H1 (cell line): ENCODE measurements at regions not wholly inside any gene's neighbourhood (a gene's known extent, or its start where the extent isn't known, plus 50 kb on each side); places are given as distances from the start of the nearest gene placed in this dataset.

Experiments
- CTCF ChIA-PET: fragments of 300-600 bp; sonication (Branson Sonifier 250); formaldehyde crosslinking; loops from one replicate; lab custom pipeline; 2021; ENCODE audit not compliant: partially characterized antibody; lab: Charles Lee
- POLR2A ChIA-PET: fragments of 300-600 bp; sonication (Branson Sonifier 250); formaldehyde crosslinking; loops from one replicate; lab custom pipeline; 2021; ENCODE audit warnings: inconsistent platforms; ENCODE audit not compliant: partially characterized antibody; lab: Charles Lee
- DNase-seq, 2 experiments: peaks; one replicate each; pipeline versions ENCODE4 v3.0.0 to v3.0.0-alpha.2; 2010 to 2022; ENCODE audit warnings: low spot score in 2 of 2, low read depth in 1 of 2, mixed read lengths in 1 of 2
- FAIRE-seq: peaks from 2 replicates; lab custom pipeline; 2011; peaks lifted over from hg19 to GRCh38; lab: Jason Lieb, UNC
- H2AFZ ChIP-seq: 2 replicates; pipeline ENCODE4 v1.8.1; 2012; ENCODE audit warnings: low read length, inconsistent platforms
- H2AK5ac ChIP-seq: 2 replicates; pipeline ENCODE4 v1.6.1; 2013; ENCODE audit warnings: low read depth, low read length
- H2BK120ac ChIP-seq: replicated peaks from 2 replicates; pipeline ENCODE3; 2013; ENCODE audit warnings: low read depth, low read length, inconsistent platforms
- H2BK12ac ChIP-seq: 2 replicates; pipeline ENCODE4 v1.6.1; 2013; ENCODE audit warnings: low read depth, low read length
- H2BK15ac ChIP-seq: 2 replicates; pipeline ENCODE4 v1.6.1; 2013; ENCODE audit warnings: low read length
- H2BK20ac ChIP-seq: 2 replicates; pipeline ENCODE4 v1.6.1; 2013; ENCODE audit warnings: low read length
- H2BK5ac ChIP-seq: 2 replicates; pipeline ENCODE4 v1.6.1; 2013; ENCODE audit warnings: low read depth, low read length
- H3K14ac ChIP-seq: 2 replicates; pipeline ENCODE4 v1.6.1; 2013; ENCODE audit warnings: inconsistent platforms; ENCODE audit not compliant: insufficient read length
- H3K18ac ChIP-seq: 2 replicates; pipeline ENCODE4 v1.6.1; 2013; ENCODE audit warnings: low read length; ENCODE audit errors: extremely low read depth
- H3K23ac ChIP-seq: 2 replicates; pipeline ENCODE4 v1.6.1; 2013; ENCODE audit warnings: inconsistent platforms; ENCODE audit not compliant: insufficient read length
- H3K23me2 ChIP-seq: 2 replicates; pipeline ENCODE4 v1.6.1; 2013; ENCODE audit warnings: low read depth, low read length
- H3K27ac ChIP-seq: 2 replicates; pipeline ENCODE4 v1.6.1; 2011; ENCODE audit warnings: low read depth, low read length, inconsistent platforms
- H3K27me3 ChIP-seq, 4 experiments: replicated peaks in 1 of 4; 1 replicate in 1 of 4; 2 replicates in 3 of 4; pipeline versions ENCODE4 v1.6.1 to v1.8.1; 2011 to 2013; ENCODE audit warnings: low read length in 3 of 4, mild to moderate bottlenecking in 3 of 4, inconsistent platforms in 2 of 4, mixed read lengths in 2 of 4, moderate library complexity in 1 of 4; ENCODE audit not compliant: control insufficient read depth in 3 of 4, insufficient read depth in 3 of 4; ENCODE audit errors: extremely low read depth in 1 of 4
- H3K36me3 ChIP-seq, 4 experiments: 2 replicates each; pipeline versions ENCODE4 v1.6.1 to v1.8.1; 2011 to 2013; ENCODE audit warnings: mild to moderate bottlenecking in 4 of 4, low read length in 3 of 4, moderate library complexity in 2 of 4, control low read depth in 1 of 4, inconsistent platforms in 1 of 4; ENCODE audit not compliant: insufficient read depth in 4 of 4, control insufficient read depth in 2 of 4
- H3K4ac ChIP-seq: replicated peaks from 2 replicates; pipeline ENCODE3; 2013; ENCODE audit warnings: low read length, low read depth, mixed read lengths, inconsistent platforms; ENCODE audit not compliant: insufficient read length
- H3K4me1 ChIP-seq, 4 experiments: replicated peaks in 1 of 4; 1 replicate in 1 of 4; 2 replicates in 3 of 4; pipeline versions ENCODE4 v1.6.1 to v1.8.1; 2011 to 2013; ENCODE audit warnings: low read length in 3 of 4, inconsistent platforms in 2 of 4, mixed read lengths in 1 of 4; ENCODE audit not compliant: insufficient read depth in 4 of 4, control insufficient read depth in 3 of 4
- H3K4me2 ChIP-seq, 2 experiments: 2 replicates each; pipeline versions ENCODE4 v1.6.1 to v1.8.1; 2011 to 2013; ENCODE audit warnings: low read depth in 2 of 2, low read length in 2 of 2, control low read depth in 1 of 2, inconsistent platforms in 1 of 2, mild to moderate bottlenecking in 1 of 2; ENCODE audit not compliant: insufficient read depth in 1 of 2
- H3K4me3 ChIP-seq, 4 experiments: fragments of 200-600, 300-600 bp in 1 of 4; sonication (generic), shearing (Covaris generic), sonication (Bioruptor Twin) in 1 of 4; 2 replicates each; pipeline versions ENCODE4 v1.5.1 to v1.8.1; 2011 to 2016; ENCODE audit warnings: low read length in 4 of 4, low read depth in 3 of 4, control low read depth in 2 of 4, inconsistent platforms in 2 of 4, mild to moderate bottlenecking in 2 of 4, mixed read lengths in 1 of 4, moderate library complexity in 1 of 4; ENCODE audit not compliant: insufficient read depth in 2 of 4; ENCODE audit errors: extremely low read depth in 1 of 4
- H3K56ac ChIP-seq: replicated peaks from 2 replicates; pipeline ENCODE3; 2013; ENCODE audit warnings: low read depth, mild to moderate bottlenecking, mixed read lengths, low read length, inconsistent platforms; ENCODE audit not compliant: insufficient read length
- H3K79me1 ChIP-seq: 2 replicates; pipeline ENCODE4 v1.6.1; 2013; ENCODE audit warnings: low read depth, low read length, control low read depth
- H3K79me2 ChIP-seq, 2 experiments: 2 replicates each; pipeline versions ENCODE4 v1.6.1 to v1.8.1; 2012 to 2013; ENCODE audit warnings: low read length in 2 of 2, mild to moderate bottlenecking in 2 of 2, inconsistent platforms in 1 of 2; ENCODE audit not compliant: insufficient read depth in 2 of 2, control insufficient read depth in 1 of 2
- H3K9ac ChIP-seq, 4 experiments: replicated peaks in 1 of 4; 1 replicate in 1 of 4; 2 replicates in 3 of 4; pipeline versions ENCODE4 v1.6.1 to v1.8.1; 2011 to 2013; ENCODE audit warnings: low read depth in 3 of 4, low read length in 3 of 4, control low read depth in 2 of 4, mild to moderate bottlenecking in 2 of 4, moderate library complexity in 2 of 4, inconsistent platforms in 1 of 4; ENCODE audit errors: extremely low read depth in 1 of 4
- H3K9me3 ChIP-seq, 2 experiments: 2 replicates each; pipeline versions ENCODE4 v1.6.1 to v1.8.1; 2012 to 2013; ENCODE audit warnings: mild to moderate bottlenecking in 2 of 2, moderate library complexity in 2 of 2, control low read depth in 1 of 2, inconsistent platforms in 1 of 2, low read depth in 1 of 2, low read length in 1 of 2, mixed read lengths in 1 of 2; ENCODE audit not compliant: insufficient read depth in 2 of 2
- H4K20me1 ChIP-seq, 2 experiments: replicated peaks in 1 of 2; 2 replicates each; pipeline versions ENCODE3 to v1.8.1; 2011 to 2013; ENCODE audit warnings: inconsistent platforms in 2 of 2, low read length in 2 of 2, mild to moderate bottlenecking in 1 of 2; ENCODE audit not compliant: insufficient read depth in 2 of 2, control insufficient read depth in 1 of 2
- H4K5ac ChIP-seq: 2 replicates; pipeline ENCODE4 v1.6.1; 2013; ENCODE audit warnings: low read length, low read depth, mixed read lengths, inconsistent platforms; ENCODE audit not compliant: insufficient read length
- H4K8ac ChIP-seq: 2 replicates; pipeline ENCODE4 v1.8.0; 2013; ENCODE audit warnings: mild to moderate bottlenecking, moderate library complexity, low read length, inconsistent platforms; ENCODE audit not compliant: insufficient read depth; ENCODE audit errors: extremely low read depth
- H4K91ac ChIP-seq: replicated peaks from 2 replicates; pipeline ENCODE3; 2013; ENCODE audit warnings: low read length, mixed read lengths, inconsistent platforms; ENCODE audit not compliant: insufficient read length
- ASH2L ChIP-seq: fragments of 200-600, 300-600 bp; sonication (generic); IDR thresholded peaks from one replicate; pipeline ENCODE4 v1.7.1; 2017; ENCODE audit warnings: low read length
- BRCA1 ChIP-seq: IDR thresholded peaks from 2 replicates; pipeline ENCODE4 v1.6.1; 2012; ENCODE audit warnings: low read depth, low read length, improper control_type of control experiment
- CHD1 ChIP-seq: IDR thresholded peaks from 2 replicates; pipeline ENCODE4 v1.6.1; 2012; ENCODE audit warnings: low read depth, low read length, improper control_type of control experiment
- CHD2 ChIP-seq: IDR thresholded peaks from 2 replicates; pipeline ENCODE4 v1.6.1; 2012; ENCODE audit warnings: low read length, improper control_type of control experiment
- EZH2 ChIP-seq: fragments of 200-600 bp; sonication (generic); IDR thresholded peaks from 2 replicates; pipeline ENCODE4 v1.7.1; 2012; ENCODE audit warnings: low read depth, mild to moderate bottlenecking, moderate library complexity, low read length, inconsistent platforms; ENCODE audit not compliant: severe bottlenecking
- JUN ChIP-seq: IDR thresholded peaks from 2 replicates; pipeline ENCODE4 v1.6.1; 2011; ENCODE audit warnings: low read depth, mild to moderate bottlenecking, improper control_type of control experiment, low read length
- RNF2 ChIP-seq: fragments of 200-900, 300-1000 bp; sonication (generic); IDR thresholded peaks from 2 replicates; pipeline ENCODE4 v1.7.1; 2016; ENCODE audit warnings: borderline replicate concordance, low read depth, mild to moderate bottlenecking, antibody characterized with exemption, low read length; ENCODE audit not compliant: poor library complexity, severe bottlenecking; ENCODE audit errors: missing control alignments
- WGBS, 2 experiments: shearing (Covaris generic) in 1 of 2; methylation state at CpG; one replicate each; pipeline versions ENCODE4 v1.1.6 to v1.1.7; 2013 to 2015; ENCODE audit warnings: low lambda C conversion rate in 2 of 2, mixed read lengths in 2 of 2, inconsistent platforms in 1 of 2, low coverage in 1 of 2, missing lambda C conversion rate in 1 of 2; ENCODE audit not compliant: insufficient replicate concordance in 2 of 2, insufficient coverage in 1 of 2, insufficient read length in 1 of 2; ENCODE audit errors: extremely low coverage in 1 of 2, missing lambda C conversion rate in 1 of 2; 5-methylcytosine and 5-hydroxymethylcytosine counted together
- TF ChIP-seq, protein P1 (sequence below): IDR thresholded peaks from 2 replicates; pipeline ENCODE4 v1.6.1; 2011; ENCODE audit warnings: low read length, improper control_type of control experiment
- TF ChIP-seq, protein P2 (sequence below), 3 experiments: IDR thresholded peaks; 1 replicate in 2 of 3; 2 replicates in 1 of 3; pipeline versions ENCODE4 v1.5.1 to v1.6.1; 2011; ENCODE audit warnings: low read length in 3 of 3, mild to moderate bottlenecking in 3 of 3, inconsistent platforms in 2 of 3, low read depth in 1 of 3, moderate library complexity in 1 of 3; ENCODE audit not compliant: insufficient read depth in 1 of 3; ENCODE audit errors: control extremely low read depth in 1 of 3

DNA sequence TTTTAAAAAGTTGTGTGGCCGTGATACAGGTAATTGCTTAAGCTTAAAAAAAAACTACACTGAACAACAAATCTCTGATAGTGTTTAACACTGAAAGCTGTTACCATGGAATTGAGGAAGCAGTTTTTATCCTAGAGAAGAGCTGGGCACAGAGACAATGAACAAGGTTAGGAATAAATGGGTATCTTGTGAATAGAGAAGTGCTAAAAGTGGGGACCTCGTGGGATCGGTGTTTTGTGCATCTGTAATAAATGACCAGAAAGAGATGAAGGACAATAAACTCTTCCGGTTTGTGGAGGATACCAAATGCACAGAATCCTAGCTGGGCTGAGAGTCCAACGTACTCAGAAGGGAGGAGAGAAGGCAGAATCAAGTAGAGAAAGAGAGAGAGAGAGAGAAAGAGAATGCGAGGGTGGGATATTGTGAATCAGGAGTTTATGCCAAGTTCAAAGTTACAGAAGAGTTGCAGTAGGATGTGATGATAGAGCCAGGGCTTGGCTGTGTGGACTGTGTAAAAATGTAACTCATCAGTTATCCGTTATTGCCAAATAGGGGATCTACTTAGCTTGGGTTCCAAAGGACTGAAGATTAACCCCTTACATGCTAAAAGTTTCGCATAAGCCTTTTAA is 148.9 kb downstream of the IL20RB start:
- Histone ChIP-seq H4K5ac (no peak overlapping the region), H3K4me3 (no peak overlapping the region), H3K79me2 (no peaks in the 10 kb centered on the region), H3K14ac (no peak overlapping the region), H3K9me3 (no peaks in the 10 kb centered on the region), H2BK20ac (0 out of 2 replicates have a peak overlapping the region, but pooled peaks have one; percentile 63), H3K79me1 (no peaks in the 10 kb centered on the region), H2BK5ac (peak overlapping the region; percentile 57; the same call in 1 of the 2 replicates), H3K27me3 (no peaks in the 10 kb centered on the region), H2AFZ (peak overlapping the region; percentile 47; the same call in 1 of the 2 replicates), H3K36me3 (no peaks in the 10 kb centered on the region), H3K23ac (no peak overlapping the region), H4K8ac (no peak overlapping the region), H2BK12ac (no peak overlapping the region), H2AK5ac (no peak overlapping the region), H4K20me1 (no peaks in the 10 kb centered on the region), H3K9ac (no peak overlapping the region), H3K4ac (no peak overlapping the region), H2BK15ac (no peak overlapping the region), H3K56ac (no peak overlapping the region), H3K23me2 (no peaks in the 10 kb centered on the region; the same call in 1 of the 2 replicates), H4K91ac (no peak overlapping the region), H3K4me2 (peak overlapping the region; percentile 12 to 58; a peak in 3 of 4 replicates), H3K27ac (no peak overlapping the region), H2BK120ac (peak overlapping the region; percentile 50), H3K4me1 (peaks cover 3 to 15% (median 9%) of the 10 kb centered on the region in 4 experiments), H3K18ac (no peak overlapping the region; the same call in 1 of the 2 replicates)
- no peak for DNase-seq
- CTCF ChIA-PET: interaction anchor here (0.5 to 2.6 kb wide), 27 partner anchors 9 to 946 kb away, joined by 3 to 14 read pairs (median 4); no protein-coding TSS in a partner anchor
- FAIRE-seq: no peak
- 66 to 100% methylated on average over 1 to 8 of the region's 8 CpGs for WGBS, 2 experiments
- POLR2A ChIA-PET: no interaction called here
- TF ChIP-seq BRCA1 (no peak), EZH2 (no peak), ASH2L (no peak), CHD1 (no peak), JUN (no peak), RNF2 (no peak), CHD2 (no peak)
- TF ChIP-seq, protein P1, sequence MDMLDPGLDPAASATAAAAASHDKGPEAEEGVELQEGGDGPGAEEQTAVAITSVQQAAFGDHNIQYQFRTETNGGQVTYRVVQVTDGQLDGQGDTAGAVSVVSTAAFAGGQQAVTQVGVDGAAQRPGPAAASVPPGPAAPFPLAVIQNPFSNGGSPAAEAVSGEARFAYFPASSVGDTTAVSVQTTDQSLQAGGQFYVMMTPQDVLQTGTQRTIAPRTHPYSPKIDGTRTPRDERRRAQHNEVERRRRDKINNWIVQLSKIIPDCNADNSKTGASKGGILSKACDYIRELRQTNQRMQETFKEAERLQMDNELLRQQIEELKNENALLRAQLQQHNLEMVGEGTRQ: no peak
- TF ChIP-seq, protein P2, sequence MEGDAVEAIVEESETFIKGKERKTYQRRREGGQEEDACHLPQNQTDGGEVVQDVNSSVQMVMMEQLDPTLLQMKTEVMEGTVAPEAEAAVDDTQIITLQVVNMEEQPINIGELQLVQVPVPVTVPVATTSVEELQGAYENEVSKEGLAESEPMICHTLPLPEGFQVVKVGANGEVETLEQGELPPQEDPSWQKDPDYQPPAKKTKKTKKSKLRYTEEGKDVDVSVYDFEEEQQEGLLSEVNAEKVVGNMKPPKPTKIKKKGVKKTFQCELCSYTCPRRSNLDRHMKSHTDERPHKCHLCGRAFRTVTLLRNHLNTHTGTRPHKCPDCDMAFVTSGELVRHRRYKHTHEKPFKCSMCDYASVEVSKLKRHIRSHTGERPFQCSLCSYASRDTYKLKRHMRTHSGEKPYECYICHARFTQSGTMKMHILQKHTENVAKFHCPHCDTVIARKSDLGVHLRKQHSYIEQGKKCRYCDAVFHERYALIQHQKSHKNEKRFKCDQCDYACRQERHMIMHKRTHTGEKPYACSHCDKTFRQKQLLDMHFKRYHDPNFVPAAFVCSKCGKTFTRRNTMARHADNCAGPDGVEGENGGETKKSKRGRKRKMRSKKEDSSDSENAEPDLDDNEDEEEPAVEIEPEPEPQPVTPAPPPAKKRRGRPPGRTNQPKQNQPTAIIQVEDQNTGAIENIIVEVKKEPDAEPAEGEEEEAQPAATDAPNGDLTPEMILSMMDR (IDR thresholded peaks at IDR 0.05; ENCODE audit: control extremely low read depth in 1 of 3, insufficient read depth in 1 of 3, low read depth in 1 of 3, low read length in 3 of 3): no peak
